GM21367 (cell line): ENCODE measurements at regions not wholly inside any gene's neighbourhood (a gene's known extent, or its start where the extent isn't known, plus 50 kb on each side); places are given as distances from the start of the nearest gene placed in this dataset.

ENCODE experiments used
- ATAC-seq: cut with Tn5 transposase; IDR thresholded peaks from one replicate; pipeline ENCODE4 v1.9.1; 2021; ENCODE audit not compliant: unreplicated experiment

DNA sequence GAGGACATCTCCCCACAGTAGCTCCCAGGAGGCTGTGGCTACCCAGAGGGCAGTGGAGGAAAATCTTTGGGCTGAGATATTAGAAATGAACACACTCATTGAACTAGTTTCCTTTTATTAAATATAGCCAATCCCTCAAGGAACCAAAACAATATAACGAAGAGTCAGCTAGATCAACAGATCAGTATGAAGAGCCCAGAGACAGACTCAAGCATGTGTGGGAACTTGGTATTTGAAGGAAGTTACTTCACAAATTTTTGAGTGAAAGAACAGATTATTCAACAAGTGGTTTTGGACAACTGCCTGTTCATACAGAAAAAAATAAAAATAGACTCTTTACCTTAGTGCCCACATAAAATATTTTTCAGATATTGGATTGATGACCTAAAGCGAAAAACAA lies 183.6 kb upstream of the PMFBP1 start:
- no peak for ATAC-seq

DNA sequence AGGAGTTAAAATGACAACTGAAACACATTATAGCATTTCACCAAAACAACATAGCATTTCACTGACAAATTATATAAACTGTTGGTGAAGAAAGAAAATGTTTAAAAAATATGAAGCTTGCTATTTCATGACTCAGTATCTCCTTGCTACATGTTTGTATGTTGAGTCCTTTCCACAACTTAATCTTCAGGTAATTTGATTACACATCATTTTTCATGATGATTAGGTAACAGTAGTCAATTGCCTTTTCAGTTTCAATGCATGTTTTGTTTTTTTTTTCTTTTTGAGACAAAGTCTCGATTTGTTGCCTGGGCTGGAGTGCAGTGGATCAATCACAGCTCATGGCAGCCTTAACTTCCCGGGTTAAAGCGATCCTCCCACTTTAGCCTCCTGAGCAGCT lies 177.8 kb upstream of the PMFBP1 start:
- ATAC-seq, result no peak

DNA sequence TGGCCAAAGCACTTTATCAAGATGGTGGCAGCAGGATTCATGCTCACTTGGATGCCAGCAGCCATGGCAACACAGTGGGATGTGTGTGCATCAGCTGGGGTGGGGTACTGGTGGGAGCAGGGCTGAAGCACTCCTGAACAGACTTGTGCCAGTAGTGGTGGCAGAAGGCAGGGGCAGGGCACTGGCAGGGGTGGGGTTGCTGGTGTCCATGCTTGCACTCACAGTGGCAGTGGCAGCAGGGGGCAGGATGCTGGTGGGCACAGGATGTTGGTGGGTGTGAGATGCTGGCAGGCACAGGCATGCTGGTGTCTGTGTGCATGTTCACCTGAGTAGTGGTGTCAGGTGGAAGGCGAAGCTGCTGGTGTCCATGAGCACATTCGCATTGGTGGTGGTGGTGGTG lies 161.0 kb upstream of the PMFBP1 start:
- ATAC-seq, result no peak

DNA sequence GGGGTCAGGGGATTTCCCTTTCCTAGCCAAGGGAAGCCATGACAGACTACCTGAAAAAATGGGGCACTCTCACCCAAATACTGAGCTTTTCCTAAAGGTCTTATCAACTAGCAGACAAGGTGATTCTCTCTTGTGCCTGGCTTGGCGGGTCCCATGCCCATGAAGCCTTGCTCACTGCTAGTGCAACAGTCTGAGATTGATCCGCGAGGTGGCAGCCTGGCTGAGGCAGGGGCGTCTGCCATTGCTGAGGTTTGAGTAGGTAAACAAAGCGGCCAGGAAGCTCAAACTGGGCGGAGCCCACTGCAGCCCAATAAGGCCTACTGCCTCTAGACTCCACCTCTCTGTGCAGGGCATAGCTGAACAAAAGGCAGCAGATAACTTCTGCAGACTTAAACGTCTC lies 152.6 kb upstream of the PMFBP1 start:
- no peak for ATAC-seq

DNA sequence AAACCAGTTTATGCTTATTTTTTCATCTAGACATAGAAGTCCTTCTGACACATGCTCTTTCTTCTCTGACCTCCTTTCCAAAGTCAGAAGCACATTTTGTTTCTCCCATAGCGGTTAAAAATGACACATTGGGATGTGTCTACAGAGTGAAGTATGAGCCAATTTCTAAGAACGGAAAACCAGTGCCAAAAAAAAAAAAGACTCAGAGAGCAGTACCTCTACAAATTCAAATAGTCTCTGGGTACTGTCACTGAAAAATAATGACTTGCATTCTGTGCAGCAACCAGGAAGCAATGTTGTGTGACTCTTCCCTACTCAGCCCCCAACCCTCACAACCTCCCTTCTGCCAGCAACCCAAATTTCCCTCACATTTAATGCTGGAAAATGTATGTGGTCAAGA lies 145.5 kb upstream of the PMFBP1 start:
- ATAC-seq, result no peak

DNA sequence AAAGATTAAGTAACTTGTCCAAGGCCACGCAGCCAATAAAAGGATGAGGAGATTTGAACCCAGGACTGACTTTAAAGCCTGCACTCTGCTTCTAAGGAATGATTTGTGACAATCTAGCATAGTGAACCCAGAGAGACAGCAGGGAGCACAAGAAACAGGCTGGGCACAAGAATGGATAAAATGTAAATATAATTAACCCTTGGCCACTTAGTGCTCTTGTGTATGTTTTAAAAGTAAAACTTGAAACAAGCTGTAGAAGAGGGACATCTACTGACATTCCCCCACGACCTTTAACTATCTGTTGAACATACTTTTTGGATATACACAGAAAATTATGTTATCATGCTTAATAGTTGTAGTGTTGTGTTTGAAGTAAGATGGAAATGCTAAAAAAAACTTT lies 141.9 kb upstream of the PMFBP1 start:
- ATAC-seq, result no peak

DNA sequence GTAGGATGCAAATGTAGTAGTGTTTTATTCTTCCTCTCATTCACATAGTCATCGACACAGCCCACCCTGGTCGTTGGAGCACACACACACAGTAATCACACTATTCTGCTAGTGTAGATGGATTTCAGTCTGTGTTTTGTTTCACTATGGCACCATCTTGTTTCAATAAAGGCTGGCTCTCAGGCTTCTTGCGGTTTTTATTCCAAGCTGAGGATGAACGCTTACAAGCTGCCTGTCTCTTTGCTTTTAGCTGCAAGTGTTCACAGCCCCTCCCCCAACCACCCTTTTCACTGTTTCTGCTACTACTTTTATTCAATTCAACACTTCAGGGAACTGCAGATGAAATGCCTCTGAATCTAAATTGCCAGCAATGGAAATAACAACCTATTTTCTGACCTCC lies 140.9 kb upstream of the PMFBP1 start:
- no peak for ATAC-seq

DNA sequence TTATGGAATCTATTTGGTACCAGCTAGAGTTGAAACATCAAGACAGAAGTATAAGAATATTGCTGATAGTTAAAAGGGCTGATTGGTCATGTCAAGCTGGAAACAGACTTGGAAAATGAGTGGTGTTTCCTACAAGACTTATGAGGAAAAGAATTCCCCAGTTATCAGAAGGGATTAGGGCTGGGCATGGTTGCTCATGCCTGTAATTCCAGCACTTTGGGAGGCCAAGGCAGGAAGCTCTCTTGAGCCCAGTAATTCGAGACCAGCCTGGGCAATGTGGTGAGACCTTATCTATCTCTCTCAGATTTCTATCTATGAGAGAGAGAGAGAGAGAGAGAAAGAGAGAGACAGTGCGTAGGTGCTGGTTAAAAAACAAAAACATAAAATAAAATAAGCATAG lies 139.5 kb upstream of the PMFBP1 start:
- ATAC-seq, result no peak

DNA sequence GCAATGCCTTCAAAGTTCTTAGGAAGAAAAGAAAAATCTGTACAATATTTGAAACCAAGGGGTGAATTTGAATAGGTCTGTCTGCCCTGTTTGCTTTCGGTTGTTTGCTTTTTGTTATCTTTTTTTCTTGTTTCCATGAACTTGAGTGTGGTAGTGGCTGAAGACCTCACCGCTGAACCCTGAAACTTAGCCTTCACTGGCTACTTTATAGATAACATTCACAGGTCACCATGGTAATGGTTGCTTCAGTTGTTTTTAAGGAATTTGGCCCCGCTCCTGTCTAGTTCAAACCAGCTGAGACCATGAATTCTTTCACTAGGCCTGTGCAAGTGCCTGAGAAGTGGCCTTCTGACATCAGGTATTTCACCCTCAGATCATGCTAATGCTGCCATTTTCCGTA lies 137.0 kb upstream of the PMFBP1 start:
- no peak for ATAC-seq

DNA sequence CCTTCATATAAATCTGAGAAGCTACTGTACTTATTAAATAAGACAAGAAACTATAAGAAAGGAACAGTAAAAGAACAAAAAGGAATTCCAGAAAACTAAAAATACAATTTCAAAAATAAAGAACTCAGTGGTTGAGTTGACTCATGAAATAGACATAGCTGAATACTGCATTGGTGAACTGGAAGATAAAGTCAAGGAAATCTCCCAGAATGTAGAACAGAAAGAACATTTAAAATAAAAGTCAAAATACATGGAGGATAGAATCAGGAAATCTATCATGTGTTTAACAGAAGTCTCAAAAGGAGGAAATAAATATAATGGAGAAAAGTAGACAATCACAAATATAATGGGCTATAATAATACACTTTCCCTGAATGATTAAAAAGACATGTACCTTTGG lies 136.4 kb upstream of the PMFBP1 start:
- ATAC-seq, result no peak

DNA sequence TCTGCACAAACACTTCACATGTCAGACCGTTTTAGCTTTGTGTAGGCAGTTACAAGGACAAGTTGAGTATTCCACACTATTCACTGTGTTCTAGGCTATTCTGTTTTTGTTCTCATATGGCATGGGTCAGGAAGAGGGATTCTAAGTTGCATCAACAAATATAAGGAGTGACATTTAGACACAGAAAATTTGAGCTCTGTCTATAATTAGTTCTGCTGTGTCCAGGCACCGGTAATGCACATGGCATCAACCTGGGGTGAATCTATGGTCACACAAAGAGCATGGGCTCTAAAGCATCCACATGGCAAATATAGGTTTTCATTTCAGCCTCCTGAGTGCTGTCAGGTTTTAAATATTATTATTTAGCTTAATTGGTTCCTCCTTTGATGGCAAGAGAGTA lies 130.4 kb upstream of the PMFBP1 start:
- ATAC-seq, result no peak

DNA sequence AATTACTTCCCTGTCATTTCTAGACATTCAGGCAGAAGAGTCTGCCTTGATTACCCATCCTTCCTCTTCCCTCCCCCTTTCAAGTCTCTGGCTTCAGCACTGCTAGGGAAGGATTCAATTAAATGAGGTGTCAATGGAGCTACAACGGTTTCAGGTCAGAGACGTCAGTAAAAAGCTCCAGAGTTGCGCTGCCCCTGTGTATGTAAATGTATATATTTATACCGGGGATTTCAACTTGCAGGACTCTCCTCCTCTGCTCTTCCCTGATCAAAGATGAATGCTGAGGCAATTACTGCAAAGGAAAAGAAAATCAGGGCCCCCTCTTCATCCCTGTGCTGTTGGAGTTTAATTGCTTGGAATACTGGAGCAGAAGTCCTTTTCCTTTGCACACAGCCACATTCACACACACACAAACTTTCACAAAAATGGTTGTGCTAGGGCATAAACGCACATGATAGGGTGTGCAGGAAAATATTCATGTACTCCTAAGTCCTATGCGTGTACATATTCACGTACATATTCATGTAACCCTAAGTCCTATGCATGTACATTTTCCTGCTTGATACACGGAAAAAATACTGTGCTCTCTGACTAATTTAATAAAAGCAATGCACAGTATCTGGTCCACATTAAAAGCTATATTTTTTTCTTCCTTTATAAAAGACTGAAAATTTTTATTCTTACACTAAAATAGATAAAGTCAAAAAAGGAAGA lies 129.7 kb upstream of the PMFBP1 start:
- no peak for ATAC-seq

DNA sequence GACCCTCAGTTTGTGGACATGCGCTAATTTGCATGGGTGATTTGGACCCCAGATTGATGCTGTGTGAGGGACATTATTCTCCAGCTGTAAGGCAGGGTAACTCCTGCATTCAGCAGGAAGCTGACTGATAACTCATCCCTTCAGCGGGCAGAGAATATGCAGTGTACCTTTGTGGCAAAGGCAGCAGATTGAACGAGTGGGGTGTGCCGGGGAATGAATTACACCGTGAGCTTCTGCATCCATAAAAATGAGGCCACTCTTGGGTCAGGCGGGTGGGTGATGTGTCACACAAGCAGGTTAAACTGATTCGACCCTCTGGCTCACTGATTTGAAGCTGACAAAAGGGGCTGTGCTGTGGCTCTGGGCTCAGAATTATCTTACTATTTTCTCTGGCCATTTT lies 128.9 kb upstream of the PMFBP1 start:
- ATAC-seq, result no peak

DNA sequence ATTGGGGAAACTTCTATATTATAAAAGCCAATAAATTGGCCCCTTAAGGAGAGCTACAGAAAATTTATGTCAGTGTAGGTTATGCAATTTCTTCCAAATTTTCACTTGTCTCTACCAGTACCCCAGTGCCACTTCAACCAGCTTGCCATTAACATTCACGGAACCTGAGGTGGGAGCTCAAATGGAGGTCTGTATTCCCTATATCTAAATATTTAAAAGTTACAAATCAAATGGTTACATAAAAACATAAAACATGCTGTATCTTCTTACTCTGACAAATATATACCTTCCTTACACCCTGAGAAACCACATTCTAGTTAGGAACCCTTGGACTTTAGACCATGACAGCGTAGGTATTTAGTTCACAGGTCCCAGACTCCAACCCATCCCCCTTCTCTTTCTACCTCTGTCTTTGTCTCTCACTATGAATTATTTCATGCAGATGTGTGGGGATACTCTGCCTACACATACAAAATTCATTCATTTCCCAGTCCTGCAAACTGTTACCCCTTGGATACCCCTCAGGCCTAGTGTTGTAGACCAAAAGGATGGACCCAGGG lies 127.8 kb upstream of the PMFBP1 start:
- ATAC-seq, result no peak

DNA sequence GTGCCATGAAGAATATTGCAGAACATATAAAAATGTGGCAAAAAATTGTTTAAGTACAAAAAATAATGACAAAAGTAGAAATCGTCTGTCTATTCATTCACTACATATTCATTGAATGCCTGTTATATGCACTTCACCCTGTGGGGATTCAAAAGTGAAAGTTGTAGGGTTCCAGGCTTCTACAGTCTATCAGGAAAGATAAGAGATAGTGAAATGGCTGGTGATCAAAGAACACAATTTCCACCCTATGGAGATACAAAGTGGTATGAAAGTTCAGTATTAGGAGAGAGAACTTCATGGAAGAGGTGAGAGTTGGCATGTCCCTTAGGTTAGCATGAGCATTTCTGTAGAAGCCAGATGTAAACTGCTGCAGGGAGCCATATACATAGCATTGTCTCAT lies 127.0 kb upstream of the PMFBP1 start:
- no peak for ATAC-seq

DNA sequence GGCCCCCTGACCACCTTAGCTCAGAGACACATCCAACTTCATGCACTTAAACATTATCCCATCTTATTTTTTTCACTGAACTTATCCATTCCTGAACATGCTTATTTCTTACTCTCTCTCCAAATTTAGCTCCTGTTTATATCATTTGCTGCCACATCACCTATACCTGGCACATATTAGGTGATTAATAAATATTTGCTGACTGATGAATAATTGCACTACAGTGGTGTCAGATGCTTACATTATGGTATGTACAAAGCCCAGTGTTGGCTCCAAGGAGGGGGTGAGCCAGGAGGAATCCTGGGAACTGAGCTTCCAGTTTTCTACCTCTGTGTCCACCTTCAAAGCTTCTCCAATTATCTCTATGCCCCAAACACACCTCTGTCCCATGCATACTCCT lies 124.0 kb upstream of the PMFBP1 start:
- no peak for ATAC-seq

DNA sequence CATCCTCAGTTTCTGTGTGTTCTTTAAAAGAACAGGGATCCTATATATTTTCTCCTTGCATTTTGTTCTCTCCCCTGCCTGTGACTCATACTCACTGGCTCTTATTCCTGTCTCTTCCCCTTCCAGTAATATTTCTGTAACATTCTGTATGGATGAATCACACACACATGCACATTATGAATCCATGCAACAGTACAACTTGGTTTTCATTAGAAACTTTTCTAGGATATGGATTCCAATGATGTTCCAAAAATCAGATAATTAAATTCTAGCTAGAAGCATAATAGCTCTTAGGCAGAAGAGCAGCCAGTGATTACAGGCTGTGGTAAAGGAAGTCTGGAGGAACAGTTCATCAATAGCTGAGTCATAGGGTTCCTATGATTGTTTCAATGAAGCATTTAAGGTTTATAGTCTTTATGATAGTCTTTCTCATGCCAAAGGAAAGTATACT lies 119.6 kb upstream of the PMFBP1 start:
- no peak for ATAC-seq

DNA sequence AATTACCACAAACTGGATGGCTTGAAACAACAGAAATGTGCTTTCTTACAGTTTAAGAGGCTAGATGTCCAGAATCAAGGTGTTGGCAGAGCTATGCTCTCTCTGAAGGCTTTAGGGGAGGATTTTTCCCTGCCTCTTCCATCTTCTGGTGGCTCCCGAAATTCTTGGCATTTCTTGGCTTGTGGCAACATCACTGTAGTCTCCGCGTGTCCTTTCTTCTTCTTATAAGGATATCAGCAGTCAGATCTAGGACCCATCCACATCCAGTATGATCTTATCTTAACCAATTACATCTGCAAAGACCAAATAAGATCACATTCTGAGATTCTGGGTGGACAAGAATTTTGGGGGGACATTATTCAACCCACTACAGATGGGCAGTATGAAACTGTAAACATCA lies 119.2 kb upstream of the PMFBP1 start:
- ATAC-seq, result no peak

DNA sequence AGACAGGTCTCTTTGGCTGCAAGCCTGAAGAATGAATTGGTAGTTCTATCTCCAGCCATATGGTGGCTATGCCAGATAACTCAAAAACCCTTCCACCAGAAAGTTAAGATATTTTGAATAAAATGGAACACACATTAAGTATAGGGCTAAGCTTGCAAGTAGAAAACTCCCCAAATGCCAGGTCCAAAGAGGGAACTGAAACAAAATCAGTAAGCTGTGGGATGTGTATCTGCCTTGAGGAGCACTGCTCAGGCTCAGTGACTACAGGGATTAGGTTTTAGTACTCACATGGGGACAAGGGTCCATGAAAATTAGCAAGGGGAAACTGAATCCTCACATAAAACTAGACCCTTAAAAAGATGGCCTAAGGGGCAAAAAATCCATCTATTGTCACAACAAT lies 115.7 kb upstream of the PMFBP1 start:
- ATAC-seq, result no peak

DNA sequence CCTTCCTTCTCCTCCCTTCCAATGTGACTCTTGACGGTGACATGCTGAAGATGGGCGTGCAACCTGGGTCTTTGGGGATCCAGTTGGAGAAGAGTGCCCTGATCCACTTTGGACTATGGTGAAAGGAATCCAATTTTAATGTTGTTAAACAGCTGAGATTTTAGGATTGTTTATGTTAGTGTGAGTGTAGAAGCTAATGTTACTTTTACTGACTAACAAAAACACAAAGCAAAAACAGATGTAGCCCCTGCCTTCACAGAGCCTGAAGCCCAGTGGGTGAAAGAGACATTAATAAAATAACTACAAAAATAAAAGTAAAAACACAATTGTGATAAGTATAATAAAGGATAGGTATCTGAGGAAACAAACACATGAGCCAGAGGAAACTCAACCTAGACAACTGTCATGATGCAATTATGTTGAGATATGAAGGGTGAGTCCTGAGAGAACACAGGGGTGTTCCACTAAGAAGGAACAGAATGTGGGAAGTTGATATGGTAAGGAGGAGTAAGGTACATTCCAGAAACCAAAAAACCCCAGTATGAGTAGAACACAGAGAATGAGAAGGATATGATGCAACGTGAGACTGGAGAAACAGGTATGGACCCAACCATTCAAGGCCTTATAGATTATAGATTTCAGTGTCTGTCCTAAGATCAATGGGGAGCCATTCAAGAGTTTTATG lies 115.1 kb upstream of the PMFBP1 start:
- ATAC-seq, result no peak

DNA sequence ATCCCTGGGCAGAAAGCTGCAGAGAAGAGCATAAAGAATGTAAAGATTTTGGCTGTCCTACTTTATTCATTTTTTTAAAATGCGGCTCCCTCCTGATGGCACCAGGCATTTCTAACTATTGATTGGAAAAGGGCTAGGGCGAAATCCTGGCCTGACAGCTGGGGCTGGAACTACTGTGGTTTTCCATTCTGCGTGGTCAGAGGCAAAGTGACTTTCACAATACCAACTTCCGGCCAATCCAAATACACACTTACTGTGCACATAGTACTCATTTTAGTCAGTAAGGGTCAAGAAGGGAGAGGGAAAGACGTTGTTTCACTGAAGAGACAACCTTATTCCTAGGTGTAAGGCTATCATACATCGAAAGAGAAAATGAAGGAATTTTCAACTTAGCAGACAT lies 113.8 kb upstream of the PMFBP1 start:
- ATAC-seq, result no peak

DNA sequence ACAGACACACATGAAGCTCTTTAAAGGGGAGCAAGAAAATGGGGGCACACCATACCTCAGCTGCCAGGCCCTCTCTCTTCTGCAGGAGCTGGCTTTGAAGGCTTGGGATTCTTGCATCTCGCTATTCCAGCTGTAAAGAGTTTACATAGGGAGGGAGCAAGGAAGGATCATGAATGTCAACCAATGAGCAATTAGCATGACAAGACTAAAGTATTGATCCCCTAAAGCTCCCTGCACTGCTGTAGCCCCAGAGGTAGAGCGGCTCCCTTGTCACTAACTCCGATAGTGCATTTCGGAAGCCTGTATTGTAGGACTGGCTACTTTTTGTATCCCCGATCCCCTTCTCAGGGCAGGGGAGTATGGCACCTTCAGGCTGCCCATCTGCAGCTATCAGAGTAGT lies 113.4 kb upstream of the PMFBP1 start:
- no peak for ATAC-seq
